Psoas muscle (tissue), 7 donors: ENCODE measurements at regions not wholly inside any gene's neighbourhood (a gene's known extent, or its start where the extent isn't known, plus 50 kb on each side); places are given as distances from the start of the nearest gene placed in this dataset.

Experiments used
- ATAC-seq, 4 donors: fragments of 200-7000 bp; cut with Tn5 transposase; one replicate each; pipeline ENCODE4 v1.9.1; 2020; ENCODE audit warnings: moderate library complexity in 3 of 4, mild to moderate bottlenecking in 2 of 4
- DNase-seq, 2 donors: peaks; one replicate each; pipeline ENCODE4 v3.0.0-alpha.2; 2020
- H3K27ac ChIP-seq: fragments of 200-600 bp; one replicate; pipeline ENCODE4 v1.8.0; 2022
- H3K27me3 ChIP-seq, 3 donors: fragments of 200-600 bp in 1 of 3; one replicate each; pipeline versions ENCODE4 v1.6.1 to v1.8.0; 2013 to 2022; ENCODE audit warnings: low read length in 2 of 3, mild to moderate bottlenecking in 2 of 3, moderate library complexity in 1 of 3; ENCODE audit not compliant: insufficient read depth in 3 of 3
- H3K36me3 ChIP-seq, 2 donors: fragments of 200-600 bp in 1 of 2; one replicate each; pipeline versions ENCODE4 v1.6.1 to v1.8.0; 2013 to 2022; ENCODE audit warnings: low read depth in 1 of 2, mild to moderate bottlenecking in 1 of 2, moderate library complexity in 1 of 2; ENCODE audit not compliant: insufficient read depth in 1 of 2
- H3K4me1 ChIP-seq: fragments of 200-600 bp; one replicate; pipeline ENCODE4 v1.8.0; 2022
- H3K4me3 ChIP-seq: fragments of 200-600 bp; one replicate; pipeline ENCODE4 v1.8.0; 2022; ENCODE audit warnings: mild to moderate bottlenecking
- H3K9me3 ChIP-seq: fragments of 200-600 bp; one replicate; pipeline ENCODE4 v1.8.0; 2022
- WGBS, 3 donors: extraction: QIAGEN DNeasy Blood & Tissue Kit; methylation state at CpG; one replicate each; pipeline versions ENCODE4 v1.1.6 to v1.1.7; 2013; 5-methylcytosine and 5-hydroxymethylcytosine counted together
- intact Hi-C, 2 donors: fragments of 100-400 bp; cut with DNase I; formaldehyde crosslinking; loops; one replicate each; pipeline versions ENCODE4 v1.11.0 to v1.14.2; 2022
- TF ChIP-seq, protein P1 (sequence below): fragments of 200-600 bp; IDR thresholded peaks from one replicate; pipeline ENCODE4 v1.8.0; 2022; ENCODE audit warnings: antibody characterized with exemption
- donor health status: healthy with polysubstance abuse.
- donor health status: DM: no; HTN: no; CAD: no; lungs with moderate emphysema.
- donor health status: Bipolar disorder and iron deficiency.
- donor health status: healthy.
- donor health status: DM: yes; HTN: yes; CAD: no.
- donor health status: DM: no; HTN: no; CAD: no.
- donor health status: DM: yes; HTN: yes; CAD: no.

DNA sequence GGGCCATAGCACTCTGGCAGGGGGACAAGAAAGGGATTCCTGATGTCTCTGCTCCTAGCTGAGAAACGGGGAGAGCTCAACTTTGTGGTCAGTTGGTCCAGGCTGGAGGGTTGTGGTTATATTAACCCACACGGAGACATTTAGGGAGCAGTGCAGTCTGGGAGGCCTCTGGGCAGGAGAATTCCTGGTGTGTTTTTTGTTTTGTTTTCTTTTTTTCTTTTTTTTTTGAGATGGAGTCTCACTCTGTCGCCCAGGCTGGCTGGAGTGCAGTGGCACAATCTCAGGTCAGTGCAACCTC is 88.0 kb upstream of the SHISAL1 start:
- no peak for ATAC-seq
- WGBS, 3 donors, result 62 to 74% (median 65%) methylated on average over 3 of the region's 3 CpGs
- no peaks in the 10 kb centered on the region for H3K4me1 ChIP-seq

DNA sequence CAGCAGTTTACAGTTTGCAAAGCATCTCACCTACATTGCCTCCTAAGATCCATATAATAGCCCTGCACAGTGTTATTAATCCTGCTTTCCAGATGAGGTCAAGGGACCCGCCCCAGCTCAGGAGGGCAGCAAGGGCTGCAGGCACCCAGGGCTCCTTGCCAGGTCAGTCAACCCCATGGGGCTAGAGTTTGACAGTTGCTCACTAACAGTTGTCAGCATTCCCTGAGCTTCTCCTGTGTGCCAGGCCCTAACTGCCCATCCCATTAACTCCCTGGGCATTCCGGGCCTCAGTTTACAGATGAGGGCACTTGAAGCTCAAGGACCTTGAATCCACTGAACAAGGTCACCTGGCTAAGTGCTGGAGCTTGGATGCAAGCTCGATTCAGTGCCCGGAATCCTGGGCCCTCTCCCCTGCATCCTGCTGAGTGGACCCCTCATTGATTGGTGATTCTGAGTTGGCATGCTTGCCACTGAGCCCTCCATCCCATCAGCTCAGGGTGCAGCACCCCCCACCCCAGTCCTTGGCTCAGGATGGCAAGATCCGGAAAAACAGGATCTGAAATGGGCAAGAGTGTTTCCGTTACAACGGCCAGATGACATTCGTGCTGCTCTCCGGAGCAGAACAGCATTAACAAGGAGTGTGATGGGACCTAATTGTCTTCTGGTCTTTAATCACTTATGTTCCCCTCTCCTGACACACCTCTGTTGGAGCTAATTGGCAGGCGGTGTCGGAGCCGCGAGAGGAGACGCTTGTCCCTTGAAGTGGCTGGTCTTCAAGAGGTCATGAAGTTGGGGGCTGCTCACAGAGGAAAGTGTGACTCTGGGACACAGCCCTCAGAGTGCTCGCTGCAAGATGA is 87.4 kb upstream of the SHISAL1 start:
- Histone ChIP-seq H3K27me3 (peaks cover 0 to 14% (median 0%) of the 10 kb centered on the region in 3 donors), H3K4me1 (no peaks in the 10 kb centered on the region), H3K27ac (no peak overlapping the region), H3K36me3 (no peaks in the 10 kb centered on the region), H3K4me3 (no peak overlapping the region), H3K9me3 (no peaks in the 10 kb centered on the region)
- no peak for ATAC-seq
- TF ChIP-seq, protein P1, sequence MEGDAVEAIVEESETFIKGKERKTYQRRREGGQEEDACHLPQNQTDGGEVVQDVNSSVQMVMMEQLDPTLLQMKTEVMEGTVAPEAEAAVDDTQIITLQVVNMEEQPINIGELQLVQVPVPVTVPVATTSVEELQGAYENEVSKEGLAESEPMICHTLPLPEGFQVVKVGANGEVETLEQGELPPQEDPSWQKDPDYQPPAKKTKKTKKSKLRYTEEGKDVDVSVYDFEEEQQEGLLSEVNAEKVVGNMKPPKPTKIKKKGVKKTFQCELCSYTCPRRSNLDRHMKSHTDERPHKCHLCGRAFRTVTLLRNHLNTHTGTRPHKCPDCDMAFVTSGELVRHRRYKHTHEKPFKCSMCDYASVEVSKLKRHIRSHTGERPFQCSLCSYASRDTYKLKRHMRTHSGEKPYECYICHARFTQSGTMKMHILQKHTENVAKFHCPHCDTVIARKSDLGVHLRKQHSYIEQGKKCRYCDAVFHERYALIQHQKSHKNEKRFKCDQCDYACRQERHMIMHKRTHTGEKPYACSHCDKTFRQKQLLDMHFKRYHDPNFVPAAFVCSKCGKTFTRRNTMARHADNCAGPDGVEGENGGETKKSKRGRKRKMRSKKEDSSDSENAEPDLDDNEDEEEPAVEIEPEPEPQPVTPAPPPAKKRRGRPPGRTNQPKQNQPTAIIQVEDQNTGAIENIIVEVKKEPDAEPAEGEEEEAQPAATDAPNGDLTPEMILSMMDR, result no peak
- intact Hi-C loops, result no loop called here
- peak in 1 of 2 donors; percentile 22 for DNase-seq
- 52 to 68% (median 59%) methylated on average over 15 of the region's 15 CpGs for WGBS, 3 donors

More for the DNA sequence above, 88.0 kb upstream of the SHISAL1 start:
- TF ChIP-seq, protein P1, result no peak
- DNase-seq, result no peak
- intact Hi-C loops, result no loop called here
- no peaks in the 10 kb centered on the region for H3K9me3 ChIP-seq
- H3K27me3 ChIP-seq, result peaks cover 0 to 8% (median 0%) of the 10 kb centered on the region in 3 donors
- H3K4me3 ChIP-seq, result no peak overlapping the region
- no peak overlapping the region for H3K27ac ChIP-seq
- H3K36me3 ChIP-seq, result no peaks in the 10 kb centered on the region

DNA sequence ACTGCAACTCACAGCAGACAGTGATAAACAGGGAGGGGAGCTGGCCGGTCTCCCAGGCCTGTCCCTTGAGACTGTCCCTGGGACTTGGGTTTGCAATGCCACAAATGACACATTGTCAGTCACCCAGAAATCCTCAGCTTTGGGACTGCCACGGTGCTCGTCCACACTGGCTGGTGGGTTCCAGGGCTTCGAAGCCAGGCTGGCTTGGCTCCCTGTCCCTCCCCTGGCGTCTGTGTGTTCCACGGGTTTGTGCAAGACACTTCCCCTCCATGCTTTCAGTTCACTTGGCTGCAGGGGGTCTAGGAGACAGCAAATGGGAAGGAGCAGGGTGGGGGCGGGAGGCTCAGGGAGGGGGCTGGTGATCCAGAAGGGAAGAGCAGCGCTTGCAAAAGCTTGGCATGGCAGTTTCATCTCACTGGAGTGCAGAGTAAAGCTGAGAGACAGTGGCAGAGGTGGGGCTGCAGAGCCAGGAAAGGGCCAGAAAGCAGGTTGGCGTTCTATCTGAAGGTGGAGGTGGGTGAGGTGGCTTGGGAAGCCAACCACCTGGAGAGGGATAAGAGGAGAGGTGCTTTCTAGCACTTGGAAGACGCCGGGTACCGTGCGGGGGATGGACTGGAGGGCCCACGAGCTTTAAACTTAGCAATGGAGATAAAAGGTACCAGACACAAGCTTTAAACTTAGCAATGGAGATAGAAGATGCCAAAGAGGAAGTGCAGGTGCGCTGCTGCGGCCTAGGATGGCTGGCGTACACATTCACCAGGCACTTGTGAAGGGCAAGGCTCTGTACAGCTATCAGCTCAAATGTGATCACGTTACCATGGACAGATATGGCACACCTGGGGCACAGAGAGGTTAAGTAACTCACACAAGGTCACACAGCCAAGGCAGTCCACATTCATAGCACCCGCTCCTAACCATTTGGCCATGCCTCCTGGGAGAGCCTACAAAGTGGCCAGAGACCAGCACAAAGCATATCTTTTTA is 86.4 kb upstream of the SHISAL1 start:
- WGBS, 3 donors, result 65 to 68% (median 67%) methylated on average over 19 of the region's 19 CpGs
- Histone ChIP-seq H3K27ac (no peak overlapping the region), H3K4me3 (no peak overlapping the region), H3K9me3 (no peaks in the 10 kb centered on the region), H3K36me3 (no peaks in the 10 kb centered on the region), H3K4me1 (no peaks in the 10 kb centered on the region), H3K27me3 (peaks cover 0 to 16% (median 0%) of the 10 kb centered on the region in 3 donors)
- intact Hi-C loops, result no loop called here
- DNase-seq (peak in 1 of 2 donors; percentile 45), ATAC-seq (no peak)
- TF ChIP-seq, protein P1, result no peak

DNA sequence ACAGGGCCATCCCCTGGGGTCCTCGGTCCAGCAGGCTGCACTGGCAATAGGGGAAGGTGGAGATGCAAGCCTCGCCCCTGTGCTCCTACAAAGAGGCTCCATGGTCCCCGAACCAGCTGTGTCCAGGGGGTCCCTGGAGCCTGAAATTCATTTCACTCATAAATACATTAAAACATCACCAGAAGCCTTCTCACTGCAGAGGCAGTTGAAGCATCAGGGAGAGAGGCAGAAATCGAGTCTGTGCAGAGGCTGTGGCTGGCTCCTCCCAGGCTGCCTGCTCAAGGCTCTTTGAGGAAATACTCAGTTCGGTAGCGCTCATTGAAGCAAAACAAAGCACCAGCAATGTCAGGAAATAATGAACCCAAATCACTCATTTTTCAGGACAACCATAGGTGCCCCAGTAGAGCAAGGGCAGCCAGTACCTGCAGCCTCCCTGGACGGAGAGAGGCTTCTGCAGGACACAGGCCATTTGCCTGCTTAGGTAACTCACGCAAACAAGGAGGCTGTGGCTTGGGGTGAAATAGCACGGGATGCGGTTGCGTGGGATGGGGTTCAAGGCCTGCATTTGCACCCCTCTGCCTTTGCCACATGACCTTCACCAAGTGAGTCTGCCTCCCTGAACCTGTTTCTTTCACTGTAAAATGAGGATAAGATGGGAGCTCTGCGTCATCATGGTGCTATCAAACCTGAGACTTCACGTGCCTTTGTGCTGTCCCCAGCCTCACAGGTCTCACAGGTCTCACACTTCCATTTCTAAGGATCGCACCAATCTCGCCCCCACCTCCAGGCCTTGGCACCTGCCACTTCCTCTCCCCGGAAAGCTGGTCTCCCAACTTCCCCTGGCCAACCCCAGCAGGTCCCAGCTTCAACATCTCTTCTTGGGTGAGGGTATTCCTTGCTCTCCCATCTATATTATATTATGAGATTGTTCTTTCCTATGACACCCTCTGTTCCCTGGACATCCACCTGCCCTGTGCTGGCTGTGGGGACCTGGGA is 84.3 kb upstream of the SHISAL1 start:
- DNase-seq (peak in 1 of 2 donors; percentile 34), ATAC-seq (no peak)
- Histone ChIP-seq H3K27me3 (peaks cover 0 to 18% (median 2%) of the 10 kb centered on the region in 3 donors), H3K4me3 (no peak overlapping the region), H3K9me3 (no peaks in the 10 kb centered on the region), H3K36me3 (no peaks in the 10 kb centered on the region), H3K4me1 (no peaks in the 10 kb centered on the region), H3K27ac (no peak overlapping the region)
- WGBS, 3 donors, result 77 to 79% (median 77%) methylated on average over 16 of the region's 16 CpGs
- TF ChIP-seq, protein P1, result no peak
- intact Hi-C loops, result no loop called here
